ENCODE measurements at regions not wholly inside any gene's neighbourhood (a gene's known extent, or its start where the extent isn't known, plus 50 kb on each side); places are given as distances from the start of the nearest gene placed in this dataset.

GRCh38 chr10:81096558-81096957, 558.9 kb downstream of the SH2D4B start:
- no peak for TF ChIP-seq POLR2A (IDR thresholded peaks at IDR 0.05)
- TF ChIP-seq CTCF (IDR thresholded peaks at IDR 0.05), result no peak
- TF ChIP-seq EP300 (IDR thresholded peaks at IDR 0.05), result no peak
- H3K27me3 ChIP-seq, result no peaks in the 10 kb centered on the region
- no peak overlapping the region for H3K27ac ChIP-seq
- H3K36me3 ChIP-seq, result no peaks in the 10 kb centered on the region
- H3K9me3 ChIP-seq, result peaks cover 0 to 3% (median 0%) of the 10 kb centered on the region in 4 donors
- no peak overlapping the region for H3K4me3 ChIP-seq
- H3K4me1 ChIP-seq, result no peaks in the 10 kb centered on the region
- WGBS, 2 donors, result 63 to 69% methylated on average over 1 of the region's 1 CpG
- no peak for DNase-seq (ENCODE audit: low spot score in 2 of 2)

- Histone ChIP-seq H3K4me1 (no peaks in the 10 kb centered on the region), H3K36me3 (no peaks in the 10 kb centered on the region), H3K9me3 (no peaks in the 10 kb centered on the region), H3K27ac (no peak overlapping the region), H3K4me3 (no peak overlapping the region), H3K27me3 (no peaks in the 10 kb centered on the region)
- DNase-seq (ENCODE audit: low spot score in 2 of 2), result no peak
- TF ChIP-seq CTCF (IDR thresholded peaks at IDR 0.05) (no peak), POLR2A (IDR thresholded peaks at IDR 0.05) (no peak), EP300 (IDR thresholded peaks at IDR 0.05) (no peak)
Observed at GRCh38 chr10:81101062-81101461, 563.4 kb downstream of the SH2D4B start.

GRCh38 chr10:81104494-81104893, 566.8 kb downstream of the SH2D4B start:
- TF ChIP-seq CTCF (IDR thresholded peaks at IDR 0.05), result no peak
- no peak for TF ChIP-seq POLR2A (IDR thresholded peaks at IDR 0.05)
- no peak for TF ChIP-seq EP300 (IDR thresholded peaks at IDR 0.05)
- H3K9me3 ChIP-seq, result no peaks in the 10 kb centered on the region
- H3K27me3 ChIP-seq, result no peaks in the 10 kb centered on the region
- WGBS, 2 donors, result 85 to 89% methylated on average over 3 of the region's 3 CpGs
- H3K36me3 ChIP-seq, result no peaks in the 10 kb centered on the region
- H3K4me3 ChIP-seq, result no peak overlapping the region
- no peak for DNase-seq (ENCODE audit: low spot score in 2 of 2)
- no peak overlapping the region for H3K27ac ChIP-seq
- no peaks in the 10 kb centered on the region for H3K4me1 ChIP-seq

- no peaks in the 10 kb centered on the region for H3K27me3 ChIP-seq
- no peak for DNase-seq (ENCODE audit: low spot score in 2 of 2)
- H3K4me1 ChIP-seq, result no peaks in the 10 kb centered on the region
- no peak overlapping the region for H3K4me3 ChIP-seq
- TF ChIP-seq CTCF (IDR thresholded peaks at IDR 0.05) (no peak), POLR2A (IDR thresholded peaks at IDR 0.05) (no peak), EP300 (IDR thresholded peaks at IDR 0.05) (no peak)
- no peaks in the 10 kb centered on the region for H3K9me3 ChIP-seq
- 72 to 81% methylated on average over 3 of the region's 3 CpGs for WGBS, 2 donors
- no peaks in the 10 kb centered on the region for H3K36me3 ChIP-seq
- H3K27ac ChIP-seq, result no peak overlapping the region
Observed at GRCh38 chr10:81108516-81109199, 571.0 kb downstream of the SH2D4B start.

GRCh38 chr10:81109200-81109752, 571.6 kb downstream of the SH2D4B start:
- DNase-seq (ENCODE audit: low spot score in 2 of 2), result no peak
- no peak overlapping the region for H3K4me3 ChIP-seq
- WGBS, 2 donors, result 84 to 88% methylated on average over 6 of the region's 6 CpGs
- no peaks in the 10 kb centered on the region for H3K4me1 ChIP-seq
- H3K27ac ChIP-seq, result no peak overlapping the region
- H3K9me3 ChIP-seq, result no peaks in the 10 kb centered on the region
- H3K27me3 ChIP-seq, result no peaks in the 10 kb centered on the region
- H3K36me3 ChIP-seq, result no peaks in the 10 kb centered on the region
- TF ChIP-seq EP300 (IDR thresholded peaks at IDR 0.05), result no peak
- TF ChIP-seq POLR2A (IDR thresholded peaks at IDR 0.05), result no peak
- TF ChIP-seq CTCF (IDR thresholded peaks at IDR 0.05), result no peak

Measured in tibial nerve (tissue), 4 donors.